Immature natural killer cell (primary cell): ENCODE measurements at regions not wholly inside any gene's neighbourhood (a gene's known extent, or its start where the extent isn't known, plus 50 kb on each side); places are given as distances from the start of the nearest gene placed in this dataset.

ENCODE experiments used
- DNase-seq, 3 donors: peaks; one replicate each; pipeline ENCODE4 v3.0.0; 2022; ENCODE audit warnings: mixed read lengths in 1 of 3
- H3K27ac Mint-ChIP-seq, 6 donors: one replicate each; pipeline ENCODE4 v1.8.0; 2020; ENCODE audit warnings: mixed read lengths in 6 of 6, mild to moderate bottlenecking in 5 of 6, inconsistent platforms in 4 of 6, moderate library complexity in 3 of 6
- H3K27me3 Mint-ChIP-seq, 3 donors: one replicate each; pipeline ENCODE4 v1.8.0; 2020 to 2021; ENCODE audit warnings: low read depth in 3 of 3, mild to moderate bottlenecking in 3 of 3, mixed read lengths in 3 of 3, moderate library complexity in 3 of 3, inconsistent platforms in 1 of 3
- H3K36me3 Mint-ChIP-seq, 3 donors: one replicate each; pipeline ENCODE4 v1.8.0; 2020; ENCODE audit warnings: mixed read lengths in 3 of 3, inconsistent platforms in 2 of 3, mild to moderate bottlenecking in 2 of 3
- H3K4me1 Mint-ChIP-seq, 2 donors: one replicate each; pipeline ENCODE4 v1.8.0; 2020; ENCODE audit warnings: inconsistent platforms in 2 of 2, mild to moderate bottlenecking in 2 of 2, mixed read lengths in 2 of 2, moderate library complexity in 1 of 2
- H3K4me3 Mint-ChIP-seq, 5 donors: one replicate each; pipeline ENCODE4 v1.8.0; 2020; ENCODE audit warnings: mild to moderate bottlenecking in 5 of 5, mixed read lengths in 5 of 5, inconsistent platforms in 3 of 5, moderate library complexity in 3 of 5
- H3K9me3 Mint-ChIP-seq, 6 donors: one replicate each; pipeline ENCODE4 v1.8.0; 2020; ENCODE audit warnings: mild to moderate bottlenecking in 6 of 6, mixed read lengths in 6 of 6, inconsistent platforms in 4 of 6, moderate library complexity in 3 of 6

DNA sequence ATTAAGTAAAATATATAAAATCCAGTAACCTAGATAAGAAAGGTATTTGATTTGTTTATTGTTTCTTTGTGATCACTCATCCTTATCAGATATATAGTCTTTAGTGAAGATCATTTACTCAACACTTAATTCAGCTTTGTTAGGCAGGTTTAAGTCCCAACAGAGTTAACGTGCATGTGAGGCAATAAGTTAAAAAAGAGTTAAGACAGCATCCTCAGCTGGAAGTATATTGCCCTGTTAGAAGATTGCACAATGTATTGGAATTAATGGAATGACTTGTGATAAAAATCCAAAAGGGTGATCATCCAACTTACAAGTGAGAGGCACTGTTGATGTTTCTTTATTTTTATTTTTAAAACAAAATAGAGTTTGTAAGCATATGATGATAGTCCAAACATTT lies 1162.1 kb downstream of the RAPGEF2 start:
- no peaks in the 10 kb centered on the region for H3K4me1 Mint-ChIP-seq
- no peak overlapping the region for H3K4me3 Mint-ChIP-seq
- H3K36me3 Mint-ChIP-seq: no peaks in the 10 kb centered on the region
- peaks cover 5 to 30% (median 13%) of the 10 kb centered on the region in 6 donors for H3K9me3 Mint-ChIP-seq
- DNase-seq: no peak
- H3K27me3 Mint-ChIP-seq: peaks cover 0 to 3% (median 2%) of the 10 kb centered on the region in 3 donors
- H3K27ac Mint-ChIP-seq: no peak overlapping the region

DNA sequence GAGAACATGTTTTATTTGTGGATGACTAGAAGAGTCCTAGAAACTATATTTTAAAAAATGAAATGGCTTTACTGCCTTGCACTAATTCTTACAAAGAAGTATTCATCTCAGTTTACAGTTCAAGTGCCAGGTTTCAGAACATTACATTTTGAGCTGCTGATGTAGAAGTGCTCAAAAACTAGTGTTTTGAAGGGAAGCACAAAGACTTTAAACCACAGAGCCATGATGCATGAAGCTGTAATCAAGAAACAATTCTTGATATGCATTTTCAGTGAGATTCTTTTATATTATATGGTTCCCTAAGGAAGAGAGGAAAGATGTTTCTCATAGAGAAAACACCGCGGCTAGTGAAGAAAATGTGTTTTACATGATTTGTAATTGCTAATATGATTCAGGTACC lies 1163.0 kb downstream of the RAPGEF2 start:
- no peaks in the 10 kb centered on the region for H3K36me3 Mint-ChIP-seq

DNA sequence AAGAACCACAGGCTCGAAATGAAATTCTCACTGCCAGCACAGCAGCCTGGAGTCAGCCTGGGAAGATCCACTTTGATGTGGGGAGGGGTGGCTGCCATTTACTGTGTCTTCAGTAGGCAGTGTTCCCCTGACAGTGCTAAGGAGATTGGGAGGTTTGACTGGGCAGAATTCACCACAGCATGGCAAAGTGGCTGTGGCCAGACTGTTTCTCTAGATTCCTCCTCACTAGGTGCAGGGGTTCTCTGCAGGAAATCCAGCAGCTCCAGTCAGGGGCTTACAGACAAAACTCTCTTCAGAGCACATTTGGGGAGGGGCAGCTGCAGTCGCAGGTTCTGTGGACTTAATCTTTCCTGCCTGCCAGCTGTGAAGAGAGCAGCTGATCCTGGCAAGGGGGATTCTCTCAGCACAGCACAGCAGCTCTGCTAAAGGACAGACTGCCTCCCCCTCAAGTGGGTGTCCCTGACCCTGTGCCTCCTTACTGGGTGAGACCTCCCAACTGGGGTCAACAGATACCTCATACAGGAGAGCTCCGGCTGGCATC lies 1174.0 kb downstream of the RAPGEF2 start:
- H3K9me3 Mint-ChIP-seq: peaks cover 21 to 78% (median 45%) of the 10 kb centered on the region in 6 donors
- peaks cover 0 to 2% (median 0%) of the 10 kb centered on the region in 3 donors for H3K27me3 Mint-ChIP-seq
- H3K36me3 Mint-ChIP-seq: peaks cover 0 to 8% (median 0%) of the 10 kb centered on the region in 3 donors
- no peak for DNase-seq
- no peak overlapping the region for H3K27ac Mint-ChIP-seq
- no peak overlapping the region for H3K4me3 Mint-ChIP-seq
- H3K4me1 Mint-ChIP-seq: no peaks in the 10 kb centered on the region

More for the DNA sequence above, 1163.0 kb downstream of the RAPGEF2 start:
- DNase-seq: no peak
- Mint-ChIP-seq H3K4me1 (no peaks in the 10 kb centered on the region), H3K27me3 (peaks cover 0 to 3% (median 2%) of the 10 kb centered on the region in 3 donors), H3K27ac (no peak overlapping the region), H3K4me3 (no peak overlapping the region), H3K9me3 (peaks cover 5 to 26% (median 10%) of the 10 kb centered on the region in 6 donors)

DNA sequence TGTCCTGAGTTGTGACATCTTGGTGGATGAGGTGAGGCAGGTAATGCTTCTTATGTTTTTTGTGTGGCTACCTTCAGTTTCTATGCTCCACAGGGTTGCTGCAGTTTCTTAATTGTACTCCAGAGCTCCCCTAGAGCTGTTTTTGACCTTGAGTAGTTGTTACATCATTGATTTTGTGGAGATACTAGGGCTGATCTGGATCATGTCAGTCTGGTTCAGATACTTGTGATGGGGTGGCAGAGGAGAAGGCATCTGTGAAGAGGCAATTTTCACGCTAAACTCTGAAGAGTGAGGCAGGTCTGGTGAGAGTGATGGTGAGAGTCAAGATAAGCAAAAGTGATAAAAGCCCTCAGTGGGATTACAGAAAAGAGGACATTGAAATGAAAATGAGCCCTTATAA lies 1180.2 kb downstream of the RAPGEF2 start:
- Mint-ChIP-seq H3K27ac (no peak overlapping the region), H3K36me3 (peaks cover 0 to 5% (median 0%) of the 10 kb centered on the region in 3 donors), H3K27me3 (peaks cover 0 to 2% (median 0%) of the 10 kb centered on the region in 3 donors), H3K4me1 (no peaks in the 10 kb centered on the region), H3K9me3 (peaks cover 9 to 51% (median 40%) of the 10 kb centered on the region in 6 donors), H3K4me3 (no peak overlapping the region)
- DNase-seq: no peak

DNA sequence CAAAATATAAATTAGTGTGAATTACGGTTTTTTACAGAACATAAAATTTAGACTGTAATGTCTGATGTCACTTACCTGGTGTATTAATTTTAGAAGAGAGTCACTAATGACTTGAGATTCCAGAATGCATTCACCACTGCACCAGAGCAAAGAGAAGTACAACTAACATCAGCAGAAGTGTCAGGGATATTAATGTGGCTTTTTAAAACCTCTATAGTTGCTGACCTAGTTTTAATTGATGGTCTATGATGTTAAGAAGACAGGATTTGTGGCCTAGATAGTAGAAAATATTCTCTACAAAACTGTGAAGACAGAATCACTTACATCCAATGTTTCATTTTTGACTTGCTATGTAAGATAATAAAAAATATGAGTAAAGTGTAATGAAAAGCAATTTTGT lies 1181.6 kb downstream of the RAPGEF2 start:
- H3K4me3 Mint-ChIP-seq: no peak overlapping the region
- H3K27ac Mint-ChIP-seq: no peak overlapping the region
- H3K36me3 Mint-ChIP-seq: peaks cover 0 to 5% (median 0%) of the 10 kb centered on the region in 3 donors
- peaks cover 0 to 2% (median 0%) of the 10 kb centered on the region in 3 donors for H3K27me3 Mint-ChIP-seq
- DNase-seq: no peak
- H3K4me1 Mint-ChIP-seq: no peaks in the 10 kb centered on the region
- H3K9me3 Mint-ChIP-seq: peaks cover 8 to 50% (median 36%) of the 10 kb centered on the region in 6 donors

DNA sequence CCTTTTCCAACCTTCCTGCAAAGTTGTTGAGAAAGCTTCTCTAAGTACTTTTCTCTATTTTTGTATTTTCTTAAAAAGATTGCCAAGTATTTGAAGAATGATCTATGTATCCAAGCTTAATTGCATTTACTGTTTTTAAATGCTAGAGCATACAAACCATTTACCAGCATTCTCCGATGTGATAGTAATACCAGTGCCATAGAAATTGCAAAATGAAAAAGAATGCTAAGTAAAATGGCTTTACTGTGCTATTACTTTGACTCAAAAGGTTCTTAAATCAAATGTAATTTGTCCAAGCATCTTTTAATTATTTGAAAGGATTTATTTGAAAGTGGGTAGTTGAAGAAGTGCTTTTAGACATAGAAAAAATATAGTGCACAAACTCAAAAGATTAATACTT lies 1183.2 kb downstream of the RAPGEF2 start:
- H3K27me3 Mint-ChIP-seq: peaks cover 0 to 2% (median 0%) of the 10 kb centered on the region in 3 donors
- H3K27ac Mint-ChIP-seq: no peak overlapping the region
- no peak overlapping the region for H3K4me3 Mint-ChIP-seq

DNA sequence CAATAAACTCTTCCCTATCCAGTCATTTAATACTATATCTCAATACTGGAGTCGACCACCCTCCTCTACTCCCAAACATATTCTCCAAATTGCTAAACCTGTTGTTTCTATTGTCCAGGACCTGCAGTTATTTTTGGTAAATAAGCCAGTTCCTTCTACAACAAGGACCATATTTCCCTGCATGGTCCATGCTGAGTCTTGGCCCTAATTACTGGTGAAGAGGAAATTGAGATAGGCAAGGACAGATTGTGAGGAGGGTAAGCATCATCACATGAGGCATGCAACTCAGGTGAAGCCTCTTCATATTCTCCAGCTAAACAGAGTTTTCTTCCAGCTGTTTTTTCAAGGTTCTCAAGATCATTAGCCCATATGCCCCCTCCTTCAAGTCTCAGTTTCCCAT lies 1193.6 kb downstream of the RAPGEF2 start:
- H3K4me1 Mint-ChIP-seq: no peaks in the 10 kb centered on the region
- H3K36me3 Mint-ChIP-seq: peaks cover 0 to 4% (median 0%) of the 10 kb centered on the region in 3 donors
- H3K27ac Mint-ChIP-seq: no peak overlapping the region
- H3K27me3 Mint-ChIP-seq: no peaks in the 10 kb centered on the region
- H3K9me3 Mint-ChIP-seq: peaks cover 2 to 61% (median 25%) of the 10 kb centered on the region in 6 donors
- H3K4me3 Mint-ChIP-seq: no peak overlapping the region
- DNase-seq: no peak

More for the DNA sequence above, 1183.2 kb downstream of the RAPGEF2 start:
- H3K36me3 Mint-ChIP-seq: no peaks in the 10 kb centered on the region
- H3K9me3 Mint-ChIP-seq: peaks cover 6 to 41% (median 27%) of the 10 kb centered on the region in 6 donors
- no peak for DNase-seq
- H3K4me1 Mint-ChIP-seq: no peaks in the 10 kb centered on the region

DNA sequence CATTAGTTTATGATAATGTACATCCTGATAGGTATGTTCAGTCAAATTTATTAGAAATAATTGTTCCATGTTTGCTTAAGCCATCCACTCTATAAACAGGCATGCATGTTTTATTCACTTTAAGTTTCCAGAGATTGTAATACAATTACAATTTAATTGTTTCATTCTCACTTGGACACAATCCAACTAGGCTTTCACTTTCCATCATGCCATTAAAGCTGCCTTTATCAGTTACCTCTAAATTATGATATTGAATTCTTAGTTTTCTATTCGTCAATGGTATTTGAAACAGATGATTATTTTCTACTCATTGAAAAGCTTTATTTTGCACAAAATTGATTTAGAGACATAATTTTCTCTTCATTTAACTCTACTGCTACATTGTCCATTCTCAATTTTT lies 1196.3 kb downstream of the RAPGEF2 start:
- Mint-ChIP-seq H3K9me3 (peaks cover 2 to 47% (median 26%) of the 10 kb centered on the region in 6 donors), H3K4me3 (no peak overlapping the region), H3K4me1 (no peaks in the 10 kb centered on the region), H3K36me3 (no peaks in the 10 kb centered on the region), H3K27ac (no peak overlapping the region), H3K27me3 (peaks cover 0 to 1% (median 0%) of the 10 kb centered on the region in 3 donors)
- no peak for DNase-seq

DNA sequence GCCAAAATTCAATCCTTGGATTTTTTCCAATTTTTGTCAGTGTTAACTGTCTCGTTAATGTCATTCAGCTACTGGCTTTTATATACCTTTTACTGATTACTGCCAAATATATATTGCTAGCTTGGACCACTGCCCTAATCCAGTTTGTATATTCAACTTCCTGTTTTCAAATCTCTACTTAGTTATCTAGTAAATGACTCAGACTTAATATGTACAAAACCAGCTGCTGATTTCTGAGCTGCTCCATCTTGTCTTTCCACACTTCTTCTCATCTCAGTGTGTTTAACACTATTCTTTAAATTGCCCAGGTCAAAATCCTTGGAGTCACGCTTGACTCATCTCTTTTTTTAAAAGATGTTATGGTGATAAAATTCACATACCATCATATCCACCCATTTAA lies 1196.7 kb downstream of the RAPGEF2 start:
- DNase-seq: no peak
- Mint-ChIP-seq H3K27me3 (peaks cover 0 to 1% (median 0%) of the 10 kb centered on the region in 3 donors), H3K9me3 (peaks cover 2 to 43% (median 23%) of the 10 kb centered on the region in 6 donors), H3K27ac (no peak overlapping the region), H3K36me3 (no peaks in the 10 kb centered on the region), H3K4me3 (no peak overlapping the region), H3K4me1 (no peaks in the 10 kb centered on the region)

DNA sequence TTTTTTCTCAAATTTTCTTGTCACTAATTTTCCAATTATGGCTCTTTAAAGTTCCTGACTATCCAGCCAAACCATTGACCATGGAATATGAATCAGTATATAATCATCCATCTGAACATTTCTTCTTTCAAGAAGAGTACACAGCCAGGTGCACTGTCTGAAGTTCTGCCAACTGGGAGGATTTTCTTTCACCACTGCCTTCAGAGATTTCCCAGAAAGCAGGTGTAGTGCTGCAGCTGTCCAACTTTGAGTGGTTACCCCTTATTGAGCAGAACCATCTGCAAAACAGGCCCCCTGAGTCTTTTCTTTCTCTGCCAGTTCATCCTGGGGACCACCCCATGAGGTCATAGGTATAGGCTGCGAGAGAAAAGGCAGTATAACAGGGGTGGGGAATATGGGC lies 1213.2 kb downstream of the RAPGEF2 start:
- no peak overlapping the region for H3K4me3 Mint-ChIP-seq
- no peaks in the 10 kb centered on the region for H3K4me1 Mint-ChIP-seq
- H3K36me3 Mint-ChIP-seq: no peaks in the 10 kb centered on the region
- no peaks in the 10 kb centered on the region for H3K27me3 Mint-ChIP-seq
- peaks cover 6 to 23% (median 14%) of the 10 kb centered on the region in 6 donors for H3K9me3 Mint-ChIP-seq
- no peak for DNase-seq
- no peak overlapping the region for H3K27ac Mint-ChIP-seq

DNA sequence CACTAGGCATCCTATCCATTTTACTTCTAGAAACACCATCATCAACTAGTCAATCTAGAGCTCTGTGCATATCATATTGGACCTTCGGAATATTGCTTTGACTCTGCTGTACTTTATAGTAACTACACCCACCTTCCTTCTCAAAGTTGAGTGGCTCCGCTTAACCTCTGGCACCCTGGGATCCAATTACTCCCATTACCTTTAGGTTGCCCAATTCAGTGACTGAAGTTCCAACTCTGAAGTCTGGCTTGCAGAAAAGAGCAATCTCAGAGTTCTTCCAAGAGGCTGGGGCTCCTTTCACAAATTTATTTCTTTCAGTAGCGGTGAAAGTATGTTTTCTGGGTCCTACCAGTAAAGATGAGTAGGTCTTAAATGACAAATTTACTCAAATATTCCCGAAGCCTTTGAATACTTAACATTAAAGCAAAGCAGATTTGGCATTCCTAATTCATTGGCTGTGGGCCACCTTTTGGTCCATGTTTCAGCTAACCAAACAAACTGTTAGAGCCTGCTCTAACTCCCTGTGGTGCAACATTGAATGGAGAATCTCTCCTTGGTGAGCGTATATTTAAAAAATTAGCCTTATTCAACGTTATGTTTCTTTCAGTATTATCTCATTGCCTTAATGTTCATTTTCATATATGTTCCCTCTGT lies 1215.8 kb downstream of the RAPGEF2 start:
- no peaks in the 10 kb centered on the region for H3K4me1 Mint-ChIP-seq
- H3K9me3 Mint-ChIP-seq: peaks cover 3 to 22% (median 17%) of the 10 kb centered on the region in 6 donors
- H3K27ac Mint-ChIP-seq: no peak overlapping the region
- DNase-seq: no peak
- no peaks in the 10 kb centered on the region for H3K27me3 Mint-ChIP-seq
- no peaks in the 10 kb centered on the region for H3K36me3 Mint-ChIP-seq
- H3K4me3 Mint-ChIP-seq: no peak overlapping the region

DNA sequence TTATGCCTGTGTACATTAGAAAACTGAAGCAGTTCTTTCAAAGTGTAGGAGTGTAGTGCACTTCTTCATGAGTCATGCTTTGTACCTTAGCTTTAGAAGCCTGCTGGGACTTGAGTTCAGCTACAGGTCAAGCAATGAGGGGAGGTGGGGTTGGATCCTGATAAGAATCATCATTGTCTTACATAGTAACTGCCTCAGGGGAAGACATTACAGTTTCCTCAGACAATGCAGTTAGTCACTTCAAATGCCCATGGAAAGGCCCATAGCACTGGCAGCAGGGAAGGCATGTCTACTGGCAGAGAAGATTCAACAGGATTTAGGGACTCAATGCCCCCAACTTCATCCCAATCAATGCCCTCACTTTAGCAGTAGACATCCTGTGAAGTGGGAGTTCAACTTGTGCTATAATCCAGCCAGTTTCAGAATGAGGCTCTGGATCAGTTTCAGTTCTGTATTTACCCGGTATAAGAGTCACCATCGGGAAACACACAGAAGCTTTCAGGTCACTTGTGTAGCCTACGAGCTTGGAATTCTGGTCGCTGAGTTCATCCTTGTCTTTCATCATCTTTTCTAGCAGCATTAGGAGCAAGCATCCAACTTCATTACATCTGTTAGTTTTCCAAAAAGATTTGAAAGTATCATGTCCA lies 1216.5 kb downstream of the RAPGEF2 start:
- Mint-ChIP-seq H3K36me3 (no peaks in the 10 kb centered on the region), H3K27ac (no peak overlapping the region), H3K4me1 (no peaks in the 10 kb centered on the region), H3K4me3 (no peak overlapping the region), H3K27me3 (no peaks in the 10 kb centered on the region), H3K9me3 (peaks cover 3 to 20% (median 17%) of the 10 kb centered on the region in 6 donors)
- DNase-seq: no peak

DNA sequence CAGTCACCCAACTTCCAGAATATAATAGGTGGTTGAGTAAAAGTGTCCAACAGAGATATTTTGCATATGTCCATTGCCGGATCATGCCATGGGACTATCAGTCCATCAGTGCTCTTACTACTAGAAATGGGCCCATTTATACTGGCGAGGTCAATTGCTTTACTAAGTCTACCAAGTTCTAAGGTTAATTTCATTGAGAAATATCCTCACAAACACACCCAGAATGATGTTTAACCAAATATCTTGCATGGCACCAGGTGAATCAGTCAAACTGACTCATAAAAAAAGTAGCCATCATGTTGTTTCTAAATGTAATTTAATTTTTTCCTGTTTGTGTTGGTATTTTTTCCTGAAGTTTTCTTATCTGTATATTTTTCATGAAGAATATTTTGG lies 1217.0 kb downstream of the RAPGEF2 start:
- Mint-ChIP-seq H3K36me3 (no peaks in the 10 kb centered on the region), H3K27me3 (no peaks in the 10 kb centered on the region), H3K27ac (no peak overlapping the region), H3K4me3 (no peak overlapping the region), H3K4me1 (no peaks in the 10 kb centered on the region), H3K9me3 (peaks cover 3 to 20% (median 16%) of the 10 kb centered on the region in 6 donors)
- DNase-seq: no peak

DNA sequence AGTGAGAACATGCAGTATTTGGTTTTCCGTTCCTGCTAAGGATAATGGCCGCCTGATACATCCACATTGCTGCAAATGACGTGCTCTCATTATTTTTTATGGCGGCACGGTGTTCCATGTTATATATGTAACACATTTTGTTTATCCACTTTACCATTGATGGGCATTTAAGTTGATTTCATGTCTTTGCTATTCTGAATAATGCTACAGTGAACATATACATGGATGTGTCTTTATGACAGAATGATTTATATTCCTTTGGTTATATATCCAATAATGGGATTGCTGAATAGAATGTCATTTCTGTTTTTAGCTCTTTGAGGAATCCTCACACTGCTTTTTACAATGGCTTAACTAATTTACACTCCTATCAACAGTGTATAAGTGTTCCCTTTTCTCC lies 1223.2 kb downstream of the RAPGEF2 start:
- Mint-ChIP-seq H3K4me1 (no peaks in the 10 kb centered on the region), H3K4me3 (no peak overlapping the region), H3K9me3 (peaks cover 8 to 32% (median 15%) of the 10 kb centered on the region in 6 donors), H3K27me3 (no peaks in the 10 kb centered on the region), H3K36me3 (no peaks in the 10 kb centered on the region), H3K27ac (no peak overlapping the region)
- no peak for DNase-seq
